Thoracic aorta (tissue), 2 donors: ENCODE measurements at regions not wholly inside any gene's neighbourhood (a gene's known extent, or its start where the extent isn't known, plus 50 kb on each side); places are given as distances from the start of the nearest gene placed in this dataset.

ENCODE experiments used
- ATAC-seq: fragments of 150-250 bp; one replicate; pipeline ENCODE4 v1.8.0; 2017; ENCODE audit warnings: low read depth; ENCODE audit not compliant: insufficient number of reproducible peaks, low FRiP score
- DNase-seq: peaks from one replicate; pipeline ENCODE4 v3.0.0-alpha.2; 2020; ENCODE audit warnings: low spot score
- H3K27ac ChIP-seq, 2 donors: fragments of 200-600 bp; sonication (generic); 1 replicate in 1 of 2; 2 replicates in 1 of 2; pipeline ENCODE4 v1.5.1; 2016; ENCODE audit warnings: mild to moderate bottlenecking in 2 of 2, moderate library complexity in 2 of 2
- H3K27me3 ChIP-seq: fragments of 200-600 bp; sonication (generic); replicated peaks from 2 replicates; pipeline ENCODE4 v1.6.0; 2016; ENCODE audit warnings: mild to moderate bottlenecking; ENCODE audit not compliant: insufficient read depth
- H3K36me3 ChIP-seq: fragments of 200-600 bp; sonication (generic); one replicate; pipeline ENCODE4 v1.5.1; 2016
- H3K4me1 ChIP-seq, 2 donors: fragments of 200-600 bp; sonication (generic); 1 replicate in 1 of 2; 2 replicates in 1 of 2; pipeline versions ENCODE4 v1.5.1 to v1.6.0; 2016; ENCODE audit warnings: low read depth in 2 of 2, mild to moderate bottlenecking in 1 of 2; ENCODE audit not compliant: control insufficient read depth in 1 of 2
- H3K4me3 ChIP-seq: fragments of 200-600 bp; sonication (generic); 2 replicates; pipeline ENCODE4 v1.5.1; 2016; ENCODE audit warnings: mild to moderate bottlenecking
- H3K9me3 ChIP-seq: fragments of 200-600 bp; sonication (generic); 2 replicates; pipeline ENCODE4 v1.5.1; 2016
- TF ChIP-seq, protein P1 (sequence below): fragments of 200-600 bp; sonication (generic); IDR thresholded peaks from one replicate; pipeline ENCODE4 v1.5.1; 2019; ENCODE audit warnings: antibody characterized with exemption

DNA sequence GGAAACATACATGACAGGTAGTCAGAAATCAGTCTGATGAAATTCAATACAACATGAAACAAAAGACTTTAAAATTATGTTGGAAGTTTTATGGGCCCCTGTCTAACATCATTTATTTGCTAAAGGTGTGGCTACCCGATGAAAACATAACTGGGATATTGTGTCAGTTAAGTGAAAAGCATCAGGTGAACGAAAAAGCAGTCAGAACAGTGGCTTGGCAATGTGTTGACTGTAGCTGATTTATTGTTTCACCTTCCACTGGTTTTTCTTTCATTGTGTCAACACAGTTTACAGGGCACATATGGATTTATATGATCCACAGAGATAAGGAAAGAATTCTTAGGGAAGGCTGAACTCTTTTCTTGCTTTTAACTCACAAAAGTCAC is 429.6 kb upstream of the ZNF608 start:
- Histone ChIP-seq H3K4me3 (no peak overlapping the region), H3K36me3 (no peaks in the 10 kb centered on the region), H3K9me3 (no peaks in the 10 kb centered on the region), H3K27me3 (no peaks in the 10 kb centered on the region), H3K4me1 (peaks cover 0 to 3% of the 10 kb centered on the region in 2 donors), H3K27ac (no peak overlapping the region)
- TF ChIP-seq, protein P1, sequence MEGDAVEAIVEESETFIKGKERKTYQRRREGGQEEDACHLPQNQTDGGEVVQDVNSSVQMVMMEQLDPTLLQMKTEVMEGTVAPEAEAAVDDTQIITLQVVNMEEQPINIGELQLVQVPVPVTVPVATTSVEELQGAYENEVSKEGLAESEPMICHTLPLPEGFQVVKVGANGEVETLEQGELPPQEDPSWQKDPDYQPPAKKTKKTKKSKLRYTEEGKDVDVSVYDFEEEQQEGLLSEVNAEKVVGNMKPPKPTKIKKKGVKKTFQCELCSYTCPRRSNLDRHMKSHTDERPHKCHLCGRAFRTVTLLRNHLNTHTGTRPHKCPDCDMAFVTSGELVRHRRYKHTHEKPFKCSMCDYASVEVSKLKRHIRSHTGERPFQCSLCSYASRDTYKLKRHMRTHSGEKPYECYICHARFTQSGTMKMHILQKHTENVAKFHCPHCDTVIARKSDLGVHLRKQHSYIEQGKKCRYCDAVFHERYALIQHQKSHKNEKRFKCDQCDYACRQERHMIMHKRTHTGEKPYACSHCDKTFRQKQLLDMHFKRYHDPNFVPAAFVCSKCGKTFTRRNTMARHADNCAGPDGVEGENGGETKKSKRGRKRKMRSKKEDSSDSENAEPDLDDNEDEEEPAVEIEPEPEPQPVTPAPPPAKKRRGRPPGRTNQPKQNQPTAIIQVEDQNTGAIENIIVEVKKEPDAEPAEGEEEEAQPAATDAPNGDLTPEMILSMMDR, result no peak
- DNase-seq (no peak), ATAC-seq (no peak)

DNA sequence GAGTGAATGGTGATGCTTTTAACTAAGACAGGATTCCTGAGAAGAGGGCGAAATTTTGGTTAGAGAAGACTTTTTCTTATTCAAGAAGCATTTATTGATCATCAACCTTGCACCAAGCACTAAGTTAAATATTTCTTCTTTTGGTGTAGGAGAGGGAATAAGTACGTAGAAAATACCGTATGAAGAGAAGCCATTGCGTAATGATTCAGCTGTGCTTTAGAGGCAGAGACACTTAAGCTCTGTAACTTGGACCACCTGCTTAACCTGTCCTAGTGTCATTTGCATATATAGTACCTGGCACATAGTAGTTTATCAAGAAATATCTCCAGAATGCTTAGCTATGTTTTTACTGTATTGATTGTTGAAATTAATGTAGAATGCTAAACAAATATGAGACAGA is 430.9 kb upstream of the ZNF608 start:
- DNase-seq (no peak), ATAC-seq (no peak)
- H3K4me3 ChIP-seq, result no peak overlapping the region
- no peaks in the 10 kb centered on the region for H3K36me3 ChIP-seq
- H3K9me3 ChIP-seq, result no peaks in the 10 kb centered on the region
- H3K27me3 ChIP-seq, result no peaks in the 10 kb centered on the region
- TF ChIP-seq, protein P1, result no peak
- peaks cover 0 to 3% of the 10 kb centered on the region in 2 donors for H3K4me1 ChIP-seq
- no peak overlapping the region for H3K27ac ChIP-seq

DNA sequence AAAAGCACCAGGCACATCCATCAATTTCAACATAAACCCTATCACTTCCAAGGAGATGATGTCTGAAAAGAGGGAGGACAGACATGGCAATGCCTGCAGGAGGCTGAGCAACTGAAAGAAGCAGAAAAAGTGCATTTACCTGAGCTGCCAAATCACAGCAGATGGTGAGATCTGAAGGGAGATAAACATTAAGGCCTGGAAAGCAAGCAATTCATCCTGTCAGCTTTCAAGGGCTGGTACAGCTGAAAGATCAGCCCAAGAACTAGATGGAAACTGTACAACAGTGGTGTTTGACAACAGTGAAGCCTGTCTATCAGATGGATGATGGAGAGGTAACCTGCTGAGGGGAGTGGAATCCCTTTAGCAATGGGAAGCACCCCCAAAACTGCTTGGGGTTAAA is 433.2 kb upstream of the ZNF608 start:
- DNase-seq (no peak), ATAC-seq (no peak)
- no peaks in the 10 kb centered on the region for H3K36me3 ChIP-seq
- H3K4me1 ChIP-seq, result peaks cover 0 to 3% of the 10 kb centered on the region in 2 donors
- TF ChIP-seq, protein P1, result no peak
- no peaks in the 10 kb centered on the region for H3K9me3 ChIP-seq
- no peak overlapping the region for H3K4me3 ChIP-seq
- no peaks in the 10 kb centered on the region for H3K27me3 ChIP-seq
- H3K27ac ChIP-seq, result no peak overlapping the region

DNA sequence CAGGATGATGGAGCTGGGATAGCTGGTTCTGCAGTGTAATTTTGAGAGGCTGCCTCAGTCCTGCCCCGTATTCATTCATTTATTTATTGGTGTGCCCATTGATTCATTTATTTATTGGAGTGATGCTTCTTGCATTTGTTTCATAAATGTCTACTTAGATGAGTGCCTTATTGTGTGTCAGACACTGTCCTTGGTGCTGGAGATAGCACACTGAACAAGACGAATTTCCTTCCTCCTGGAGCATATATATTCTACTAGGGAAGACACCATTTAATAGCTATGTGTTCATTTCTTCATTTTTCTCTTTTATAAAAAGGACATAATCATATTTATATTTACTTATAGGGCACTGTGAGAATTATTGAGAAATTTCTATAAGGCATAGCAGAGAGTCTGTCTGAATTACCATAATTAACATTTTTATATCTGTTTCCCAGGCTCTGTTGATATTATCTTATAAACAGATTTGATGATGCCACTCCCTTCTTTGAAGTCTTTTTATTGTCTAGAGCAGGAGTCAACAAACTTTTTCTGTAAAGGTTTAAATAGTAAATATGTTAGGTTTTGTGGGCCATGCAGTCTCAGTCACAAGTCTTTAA is 433.9 kb upstream of the ZNF608 start:
- no peak for ATAC-seq
- H3K27me3 ChIP-seq, result no peaks in the 10 kb centered on the region
- no peaks in the 10 kb centered on the region for H3K9me3 ChIP-seq
- H3K4me3 ChIP-seq, result no peak overlapping the region
- H3K4me1 ChIP-seq, result peaks cover 0 to 3% of the 10 kb centered on the region in 2 donors
- H3K36me3 ChIP-seq, result no peaks in the 10 kb centered on the region
- H3K27ac ChIP-seq, result no peak overlapping the region
- no peak for DNase-seq
- TF ChIP-seq, protein P1, result no peak

DNA sequence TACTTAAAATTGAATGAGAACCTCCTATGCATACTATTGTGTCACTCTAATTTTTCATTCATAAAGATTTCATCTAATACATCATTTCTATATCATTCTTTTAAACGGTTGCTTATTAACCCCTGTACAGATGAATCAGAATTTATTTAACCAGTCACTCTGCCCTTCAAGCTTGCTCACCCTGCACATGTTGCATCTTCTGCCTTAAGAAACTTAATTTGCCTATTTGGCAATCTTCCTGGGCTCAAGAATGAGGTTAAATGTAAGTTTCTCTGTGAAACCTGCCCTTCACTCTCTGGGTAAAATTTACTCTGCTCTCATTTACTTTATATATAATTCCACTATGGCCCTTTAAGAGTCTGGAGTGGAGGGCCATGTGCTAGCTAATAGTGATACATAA is 434.7 kb upstream of the ZNF608 start:
- DNase-seq (no peak), ATAC-seq (no peak)
- Histone ChIP-seq H3K27ac (no peak overlapping the region), H3K4me1 (no peaks in the 10 kb centered on the region), H3K27me3 (no peaks in the 10 kb centered on the region), H3K36me3 (no peaks in the 10 kb centered on the region), H3K4me3 (no peak overlapping the region), H3K9me3 (no peaks in the 10 kb centered on the region)
- TF ChIP-seq, protein P1, result no peak
